ENCODE measurements at regions not wholly inside any gene's neighbourhood (a gene's known extent, or its start where the extent isn't known, plus 50 kb on each side); places are given as distances from the start of the nearest gene placed in this dataset.

DNA sequence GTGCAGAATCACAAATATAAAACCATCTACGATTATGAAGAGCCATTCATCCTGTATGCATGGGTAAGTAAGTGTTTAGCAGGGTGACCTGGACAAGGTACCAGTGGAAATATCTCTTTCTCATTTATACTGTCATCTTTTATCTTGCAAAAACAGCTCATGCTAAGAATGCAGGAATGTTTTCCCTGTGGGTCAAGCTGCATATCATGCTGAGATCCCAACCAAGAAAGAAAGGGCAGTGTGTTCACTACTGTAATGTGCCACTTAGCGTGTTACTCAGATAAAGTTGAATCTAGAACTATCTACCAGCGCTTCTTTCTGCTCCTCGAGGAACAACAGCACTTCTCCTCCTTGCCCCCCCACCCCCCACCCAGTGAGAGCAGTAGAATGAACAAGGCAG is 212.7 kb upstream of the TBL1X start:
- H3K9me3 ChIP-seq = no peaks in the 10 kb centered on the region
- no peak for DNase-seq
- no peak for ATAC-seq
- TF ChIP-seq, protein P1, sequence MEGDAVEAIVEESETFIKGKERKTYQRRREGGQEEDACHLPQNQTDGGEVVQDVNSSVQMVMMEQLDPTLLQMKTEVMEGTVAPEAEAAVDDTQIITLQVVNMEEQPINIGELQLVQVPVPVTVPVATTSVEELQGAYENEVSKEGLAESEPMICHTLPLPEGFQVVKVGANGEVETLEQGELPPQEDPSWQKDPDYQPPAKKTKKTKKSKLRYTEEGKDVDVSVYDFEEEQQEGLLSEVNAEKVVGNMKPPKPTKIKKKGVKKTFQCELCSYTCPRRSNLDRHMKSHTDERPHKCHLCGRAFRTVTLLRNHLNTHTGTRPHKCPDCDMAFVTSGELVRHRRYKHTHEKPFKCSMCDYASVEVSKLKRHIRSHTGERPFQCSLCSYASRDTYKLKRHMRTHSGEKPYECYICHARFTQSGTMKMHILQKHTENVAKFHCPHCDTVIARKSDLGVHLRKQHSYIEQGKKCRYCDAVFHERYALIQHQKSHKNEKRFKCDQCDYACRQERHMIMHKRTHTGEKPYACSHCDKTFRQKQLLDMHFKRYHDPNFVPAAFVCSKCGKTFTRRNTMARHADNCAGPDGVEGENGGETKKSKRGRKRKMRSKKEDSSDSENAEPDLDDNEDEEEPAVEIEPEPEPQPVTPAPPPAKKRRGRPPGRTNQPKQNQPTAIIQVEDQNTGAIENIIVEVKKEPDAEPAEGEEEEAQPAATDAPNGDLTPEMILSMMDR (IDR thresholded peaks at IDR 0.05) = no peak
- intact Hi-C loops (cut with DNase I, micrococcal nuclease) = no loop called here
- H3K4me3 ChIP-seq = no peak overlapping the region
- no peaks in the 10 kb centered on the region for H3K36me3 ChIP-seq (ENCODE audit: low read depth)
- H3K4me1 ChIP-seq (ENCODE audit: low read depth) = no peaks in the 10 kb centered on the region

DNA sequence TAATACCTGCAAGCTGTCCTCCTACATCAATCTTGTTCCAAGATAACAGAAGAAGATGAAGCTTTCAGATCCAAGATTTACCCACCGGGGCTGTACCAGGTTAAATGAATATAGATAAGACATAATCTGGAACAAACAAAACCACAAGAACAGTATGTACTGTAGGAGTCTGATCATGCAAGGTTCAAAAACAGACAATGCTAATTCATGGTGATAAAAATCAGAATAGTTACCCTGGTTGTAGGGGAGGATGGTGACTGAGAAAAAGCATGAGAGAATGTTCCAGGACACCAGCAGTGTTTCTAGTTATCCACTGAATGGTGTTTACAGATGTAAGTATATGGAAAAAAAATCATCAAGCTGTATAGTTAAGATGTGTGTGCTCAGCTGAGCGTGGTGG is 211.6 kb upstream of the TBL1X start:
- H3K4me1 ChIP-seq (ENCODE audit: low read depth) = no peaks in the 10 kb centered on the region
- ATAC-seq = no peak
- intact Hi-C loops (cut with DNase I, micrococcal nuclease) = no loop called here
- H3K9me3 ChIP-seq = no peaks in the 10 kb centered on the region
- no peaks in the 10 kb centered on the region for H3K36me3 ChIP-seq (ENCODE audit: low read depth)
- no peak overlapping the region for H3K4me3 ChIP-seq
- DNase-seq = no peak
- TF ChIP-seq, protein P1 (IDR thresholded peaks at IDR 0.05) = no peak

DNA sequence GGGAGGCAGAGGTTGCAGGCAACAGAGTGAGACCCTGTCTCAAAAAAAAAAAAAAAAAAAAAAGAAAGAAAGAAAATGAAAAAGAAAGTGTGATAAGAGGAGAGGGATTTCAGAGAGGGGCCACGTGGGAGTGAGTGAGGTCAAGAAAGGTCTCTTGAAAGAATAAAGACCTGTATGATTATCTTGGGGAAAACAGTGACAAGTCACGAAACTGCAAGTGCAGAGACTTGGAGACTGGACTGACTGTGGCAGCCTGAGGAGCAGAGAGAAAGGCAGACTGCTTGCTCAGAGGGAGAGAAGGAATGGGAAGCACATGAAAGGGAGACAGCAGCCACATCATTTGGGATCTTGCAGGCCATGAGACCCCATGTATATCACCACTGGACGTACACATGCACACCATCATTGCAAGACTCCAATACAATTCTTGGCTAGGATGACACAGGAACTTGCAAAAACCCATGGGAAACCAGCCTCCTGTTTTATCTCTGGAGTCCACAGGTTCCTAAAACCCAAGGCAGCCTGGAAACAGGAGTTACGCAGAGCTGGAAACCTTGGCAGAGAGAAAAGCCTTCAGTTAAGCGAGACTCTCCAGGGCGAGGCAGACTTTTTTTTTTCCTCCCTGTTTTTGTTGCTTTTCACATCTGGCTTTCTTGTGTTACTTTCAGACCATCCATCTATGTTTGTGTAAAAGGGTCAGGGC is 207.0 kb upstream of the TBL1X start:
- Histone ChIP-seq H3K36me3 (ENCODE audit: low read depth) (no peaks in the 10 kb centered on the region), H3K4me1 (ENCODE audit: low read depth) (no peaks in the 10 kb centered on the region), H3K4me3 (no peak overlapping the region), H3K9me3 (no peaks in the 10 kb centered on the region)
- TF ChIP-seq, protein P1 (IDR thresholded peaks at IDR 0.05) = no peak
- no peak for ATAC-seq
- no peak for DNase-seq
- intact Hi-C loops (cut with DNase I, micrococcal nuclease) = no loop called here

DNA sequence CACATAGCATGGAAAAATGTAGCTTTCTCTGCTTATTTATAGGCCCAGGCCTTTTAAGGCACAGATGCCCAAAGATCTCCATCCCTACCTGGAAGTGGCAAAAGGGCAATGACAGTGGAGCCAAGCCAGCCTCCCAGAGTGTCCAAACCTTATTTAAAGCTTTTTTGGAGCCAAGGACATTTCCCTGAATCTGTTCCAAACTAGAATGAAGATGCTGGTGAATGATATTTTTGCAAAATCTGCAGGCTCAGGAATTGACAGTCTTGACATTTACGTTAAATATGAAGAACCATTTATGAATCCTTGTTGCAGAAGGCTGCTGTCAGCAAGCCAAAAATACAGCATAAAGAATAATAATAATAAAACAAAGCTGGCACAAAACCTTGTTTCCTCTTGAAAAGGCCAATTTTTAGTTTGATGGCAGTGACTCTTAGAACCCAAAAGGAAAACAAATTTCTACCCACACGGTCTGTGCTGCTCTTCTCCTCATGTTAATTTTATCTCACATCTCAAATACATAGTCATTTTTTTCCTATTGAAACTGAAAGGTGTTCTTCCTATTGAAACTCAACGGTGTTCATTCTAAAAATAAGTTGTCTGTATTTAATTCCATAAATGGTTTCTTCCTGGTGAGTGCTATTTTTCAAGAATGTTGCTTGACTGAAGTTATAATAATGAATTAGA is 206.3 kb upstream of the TBL1X start:
- TF ChIP-seq, protein P1 (IDR thresholded peaks at IDR 0.05) = no peak
- Histone ChIP-seq H3K9me3 (no peaks in the 10 kb centered on the region), H3K36me3 (ENCODE audit: low read depth) (no peaks in the 10 kb centered on the region), H3K4me1 (ENCODE audit: low read depth) (no peaks in the 10 kb centered on the region), H3K4me3 (no peak overlapping the region)
- ATAC-seq (no peak), DNase-seq (no peak)
- intact Hi-C loops (cut with DNase I, micrococcal nuclease) = no loop called here

DNA sequence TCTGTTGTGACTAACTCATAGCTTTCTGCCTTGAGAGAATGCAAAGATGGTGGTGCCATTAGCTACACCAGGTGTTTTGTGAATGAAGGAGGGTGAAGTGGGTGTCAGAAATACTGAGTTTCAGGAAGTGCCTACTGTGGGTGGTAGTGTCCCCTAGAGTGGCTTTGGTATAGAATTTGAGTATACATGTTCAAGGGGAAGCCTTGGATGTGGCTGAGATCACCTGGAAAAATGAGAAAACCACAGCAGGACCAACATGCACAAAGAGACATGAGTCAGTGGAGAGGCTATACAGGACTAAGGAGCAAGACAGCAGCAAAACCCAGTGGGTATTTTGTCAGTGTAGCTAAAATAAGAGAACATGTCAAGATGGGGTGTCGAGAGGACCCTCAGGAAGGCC is 204.3 kb upstream of the TBL1X start:
- no peaks in the 10 kb centered on the region for H3K4me1 ChIP-seq (ENCODE audit: low read depth)
- H3K4me3 ChIP-seq = no peak overlapping the region
- no peaks in the 10 kb centered on the region for H3K36me3 ChIP-seq (ENCODE audit: low read depth)
- intact Hi-C loops (cut with DNase I, micrococcal nuclease) = no loop called here
- TF ChIP-seq, protein P1 (IDR thresholded peaks at IDR 0.05) = no peak
- no peaks in the 10 kb centered on the region for H3K9me3 ChIP-seq
- no peak for ATAC-seq
- no peak for DNase-seq

All from mucosa of descending colon (tissue), 3 donors.